HEK293 (cell line): ENCODE measurements at regions not wholly inside any gene's neighbourhood (a gene's known extent, or its start where the extent isn't known, plus 50 kb on each side); places are given as distances from the start of the nearest gene placed in this dataset.

ENCODE experiments used
- CTCF ChIA-PET: fragments of 350-600 bp; formaldehyde crosslinking; extraction: SDS; loops from one replicate; lab custom pipeline; 2021; ENCODE audit warnings: antibody characterized with exemption; lab: Yijun Ruan, JAX
- POLR2A ChIA-PET: fragments of 300-600 bp; formaldehyde crosslinking; extraction: SDS; loops from one replicate; lab custom pipeline; 2020; ENCODE audit warnings: antibody characterized with exemption, inconsistent platforms; lab: Yijun Ruan, JAX
- H3K27ac ChIP-seq: fragments of 200-500 bp; sonication (Bioruptor generic); 2 replicates; pipeline ENCODE4 v1.5.1; 2014; ENCODE audit warnings: low read depth, low read length, control low read depth, inconsistent platforms; ENCODE audit errors: extremely low read depth
- H3K36me3 ChIP-seq, 2 experiments: fragments of 200-500 bp in 1 of 2; sonication (Bioruptor generic) in 1 of 2; 1 replicate in 1 of 2; 2 replicates in 1 of 2; pipeline ENCODE4 v1.5.1; 2014 to 2017; ENCODE audit warnings: inconsistent platforms in 2 of 2, low read length in 2 of 2; ENCODE audit not compliant: control insufficient read depth in 2 of 2, insufficient read depth in 1 of 2
- H3K4me1 ChIP-seq: fragments of 200-500 bp; sonication (Bioruptor generic); 2 replicates; pipeline ENCODE4 v1.5.1; 2014; ENCODE audit warnings: mild to moderate bottlenecking, low read length, inconsistent platforms; ENCODE audit not compliant: control insufficient read depth, insufficient read depth
- H3K4me3 ChIP-seq: 2 replicates; pipeline ENCODE4 v1.5.1; 2011; ENCODE audit warnings: low read depth, mild to moderate bottlenecking, control low read depth, low read length, moderate library complexity
- H3K9me3 ChIP-seq: fragments of 200-500 bp; sonication (Bioruptor generic); 2 replicates; pipeline ENCODE4 v1.5.1; 2014; ENCODE audit warnings: low read depth, low read length, inconsistent platforms; ENCODE audit not compliant: control insufficient read depth, insufficient read depth
- OSR2 ChIP-seq: fragments of 450-650 bp; formaldehyde crosslinking; IDR thresholded peaks from 2 replicates; pipeline ENCODE4 v1.5.1; 2016; ENCODE audit warnings: missing biosample characterization, missing genetic modification characterization
- RBAK ChIP-seq: fragments of 450-650 bp; formaldehyde crosslinking; IDR thresholded peaks from 2 replicates; pipeline ENCODE4 v1.5.1; 2016; ENCODE audit warnings: missing biosample characterization, missing genetic modification characterization
- TRIM28 ChIP-seq: IDR thresholded peaks from 2 replicates; pipeline ENCODE4 v1.6.1; 2011; ENCODE audit warnings: low read length, control low read depth, borderline replicate concordance
- ZNF23 ChIP-seq: fragments of 450-650 bp; formaldehyde crosslinking; IDR thresholded peaks from 2 replicates; pipeline ENCODE4 v1.5.1; 2016; ENCODE audit warnings: missing biosample characterization, missing genetic modification characterization, borderline replicate concordance
- ZNF324 ChIP-seq: fragments of 450-650 bp; formaldehyde crosslinking; IDR thresholded peaks from 2 replicates; pipeline ENCODE4 v1.5.1; 2016; ENCODE audit warnings: missing biosample characterization, missing genetic modification characterization
- ZNF350 ChIP-seq: fragments of 450-650 bp; formaldehyde crosslinking; IDR thresholded peaks from 2 replicates; pipeline ENCODE4 v1.5.0; 2017; ENCODE audit warnings: missing biosample characterization, mild to moderate bottlenecking, missing genetic modification characterization
- ZNF426 ChIP-seq: fragments of 450-650 bp; formaldehyde crosslinking; IDR thresholded peaks from 2 replicates; pipeline ENCODE4 v1.5.1; 2017; ENCODE audit warnings: missing biosample characterization, missing genetic modification characterization, mild to moderate bottlenecking, inconsistent platforms, moderate library complexity
- ZNF629 ChIP-seq: fragments of 450-650 bp; formaldehyde crosslinking; IDR thresholded peaks from 2 replicates; pipeline ENCODE4 v1.5.1; 2017; ENCODE audit warnings: missing biosample characterization, missing genetic modification characterization
- ZNF707 ChIP-seq: fragments of 450-650 bp; formaldehyde crosslinking; IDR thresholded peaks from 2 replicates; pipeline ENCODE4 v1.5.1; 2016; ENCODE audit warnings: missing biosample characterization, missing genetic modification characterization
- ZNF776 ChIP-seq: fragments of 450-650 bp; formaldehyde crosslinking; IDR thresholded peaks from 2 replicates; pipeline ENCODE4 v1.5.0; 2017; ENCODE audit warnings: missing biosample characterization, missing genetic modification characterization, borderline replicate concordance
- TF ChIP-seq, protein P1 (sequence below): fragments of 450-650 bp; formaldehyde crosslinking; IDR thresholded peaks from 2 replicates; pipeline ENCODE4 v1.5.1; 2017; ENCODE audit warnings: missing biosample characterization, missing genetic modification characterization
- TF ChIP-seq, protein P2 (sequence below): fragments of 450-650 bp; formaldehyde crosslinking; IDR thresholded peaks from 2 replicates; pipeline ENCODE4 v1.5.1; 2016; ENCODE audit warnings: missing biosample characterization, missing genetic modification characterization, borderline replicate concordance
- TF ChIP-seq, protein P3 (sequence below): fragments of 450-650 bp; formaldehyde crosslinking; IDR thresholded peaks from 2 replicates; pipeline ENCODE4 v1.5.1; 2016; ENCODE audit warnings: missing biosample characterization, missing genetic modification characterization
- TF ChIP-seq, protein P4 (sequence below): fragments of 450-650 bp; formaldehyde crosslinking; IDR thresholded peaks from 2 replicates; pipeline ENCODE4 v1.5.0; 2017; ENCODE audit warnings: missing biosample characterization, missing genetic modification characterization, borderline replicate concordance

DNA sequence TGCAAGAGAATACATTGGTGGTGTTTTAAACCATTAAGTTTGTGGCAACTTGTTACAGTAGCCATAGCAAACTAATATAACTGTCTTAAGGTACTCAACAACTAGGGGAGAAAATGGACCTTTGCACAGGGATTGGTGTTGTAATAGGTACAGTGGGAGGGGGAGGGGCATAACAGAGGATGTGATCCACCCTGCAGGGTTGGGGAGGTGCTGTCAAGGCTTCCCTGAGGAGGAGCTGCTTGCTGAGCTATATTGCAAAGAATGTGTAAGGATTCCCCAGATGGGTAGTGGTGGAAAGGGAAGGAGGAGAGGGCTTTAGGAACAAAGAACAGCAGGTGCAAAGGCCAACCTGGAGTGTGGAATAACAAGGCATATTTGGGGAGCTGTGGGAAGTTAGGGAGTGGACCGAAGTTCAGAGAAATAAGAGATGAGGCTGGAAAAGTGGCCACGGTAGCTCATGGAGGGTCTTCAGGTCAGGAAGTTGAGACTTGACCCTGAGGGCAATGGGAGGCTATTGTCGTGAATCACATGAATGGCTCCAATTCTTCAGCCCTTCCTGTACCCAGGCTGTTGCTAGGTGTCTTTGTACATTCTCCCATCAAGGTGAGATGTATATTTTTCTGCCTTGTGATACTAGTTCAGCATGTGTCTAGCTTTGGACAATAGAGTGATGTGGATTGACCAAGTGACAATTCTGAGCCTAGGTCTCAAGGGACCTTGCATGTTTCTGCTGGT, 168.6 kb upstream of the CSF3R start:
- ChIA-PET POLR2A (no interaction called here), CTCF (interaction anchor here (1.0 to 2.2 kb wide), 7 partner anchors 9 to 135 kb away, joined by 4 to 10 read pairs (median 6); no protein-coding TSS in a partner anchor)
- no peak overlapping the region for H3K27ac ChIP-seq
- no peaks in the 10 kb centered on the region for H3K4me1 ChIP-seq
- H3K36me3 ChIP-seq, result no peaks in the 10 kb centered on the region
- TF ChIP-seq ZNF324 (no peak), ZNF426 (no peak), OSR2 (tag by site-specific recombination) (no peak), RBAK (tag by site-specific recombination) (no peak), ZNF23 (tag by site-specific recombination) (no peak), ZNF350 (tag by site-specific recombination) (no peak), ZNF629 (tag by site-specific recombination) (no peak), ZNF707 (tag by site-specific recombination) (no peak), ZNF776 (tag by site-specific recombination) (no peak), TRIM28 (no peak)
- TF ChIP-seq, protein P1, sequence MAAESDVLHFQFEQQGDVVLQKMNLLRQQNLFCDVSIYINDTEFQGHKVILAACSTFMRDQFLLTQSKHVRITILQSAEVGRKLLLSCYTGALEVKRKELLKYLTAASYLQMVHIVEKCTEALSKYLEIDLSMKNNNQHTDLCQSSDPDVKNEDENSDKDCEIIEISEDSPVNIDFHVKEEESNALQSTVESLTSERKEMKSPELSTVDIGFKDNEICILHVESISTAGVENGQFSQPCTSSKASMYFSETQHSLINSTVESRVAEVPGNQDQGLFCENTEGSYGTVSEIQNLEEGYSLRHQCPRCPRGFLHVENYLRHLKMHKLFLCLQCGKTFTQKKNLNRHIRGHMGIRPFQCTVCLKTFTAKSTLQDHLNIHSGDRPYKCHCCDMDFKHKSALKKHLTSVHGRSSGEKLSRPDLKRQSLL, result no peak
- TF ChIP-seq, protein P2, sequence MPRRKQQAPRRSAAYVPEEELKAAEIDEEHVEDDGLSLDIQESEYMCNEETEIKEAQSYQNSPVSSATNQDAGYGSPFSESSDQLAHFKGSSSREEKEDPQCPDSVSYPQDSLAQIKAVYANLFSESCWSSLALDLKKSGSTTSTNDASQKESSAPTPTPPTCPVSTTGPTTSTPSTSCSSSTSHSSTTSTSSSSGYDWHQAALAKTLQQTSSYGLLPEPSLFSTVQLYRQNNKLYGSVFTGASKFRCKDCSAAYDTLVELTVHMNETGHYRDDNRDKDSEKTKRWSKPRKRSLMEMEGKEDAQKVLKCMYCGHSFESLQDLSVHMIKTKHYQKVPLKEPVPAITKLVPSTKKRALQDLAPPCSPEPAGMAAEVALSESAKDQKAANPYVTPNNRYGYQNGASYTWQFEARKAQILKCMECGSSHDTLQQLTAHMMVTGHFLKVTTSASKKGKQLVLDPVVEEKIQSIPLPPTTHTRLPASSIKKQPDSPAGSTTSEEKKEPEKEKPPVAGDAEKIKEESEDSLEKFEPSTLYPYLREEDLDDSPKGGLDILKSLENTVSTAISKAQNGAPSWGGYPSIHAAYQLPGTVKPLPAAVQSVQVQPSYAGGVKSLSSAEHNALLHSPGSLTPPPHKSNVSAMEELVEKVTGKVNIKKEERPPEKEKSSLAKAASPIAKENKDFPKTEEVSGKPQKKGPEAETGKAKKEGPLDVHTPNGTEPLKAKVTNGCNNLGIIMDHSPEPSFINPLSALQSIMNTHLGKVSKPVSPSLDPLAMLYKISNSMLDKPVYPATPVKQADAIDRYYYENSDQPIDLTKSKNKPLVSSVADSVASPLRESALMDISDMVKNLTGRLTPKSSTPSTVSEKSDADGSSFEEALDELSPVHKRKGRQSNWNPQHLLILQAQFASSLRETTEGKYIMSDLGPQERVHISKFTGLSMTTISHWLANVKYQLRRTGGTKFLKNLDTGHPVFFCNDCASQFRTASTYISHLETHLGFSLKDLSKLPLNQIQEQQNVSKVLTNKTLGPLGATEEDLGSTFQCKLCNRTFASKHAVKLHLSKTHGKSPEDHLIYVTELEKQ (tag by site-specific recombination), result no peak
- TF ChIP-seq, protein P3, sequence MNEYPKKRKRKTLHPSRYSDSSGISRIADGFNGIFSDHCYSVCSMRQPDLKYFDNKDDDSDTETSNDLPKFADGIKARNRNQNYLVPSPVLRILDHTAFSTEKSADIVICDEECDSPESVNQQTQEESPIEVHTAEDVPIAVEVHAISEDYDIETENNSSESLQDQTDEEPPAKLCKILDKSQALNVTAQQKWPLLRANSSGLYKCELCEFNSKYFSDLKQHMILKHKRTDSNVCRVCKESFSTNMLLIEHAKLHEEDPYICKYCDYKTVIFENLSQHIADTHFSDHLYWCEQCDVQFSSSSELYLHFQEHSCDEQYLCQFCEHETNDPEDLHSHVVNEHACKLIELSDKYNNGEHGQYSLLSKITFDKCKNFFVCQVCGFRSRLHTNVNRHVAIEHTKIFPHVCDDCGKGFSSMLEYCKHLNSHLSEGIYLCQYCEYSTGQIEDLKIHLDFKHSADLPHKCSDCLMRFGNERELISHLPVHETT (tag by site-specific recombination), result no peak
- TF ChIP-seq, protein P4, sequence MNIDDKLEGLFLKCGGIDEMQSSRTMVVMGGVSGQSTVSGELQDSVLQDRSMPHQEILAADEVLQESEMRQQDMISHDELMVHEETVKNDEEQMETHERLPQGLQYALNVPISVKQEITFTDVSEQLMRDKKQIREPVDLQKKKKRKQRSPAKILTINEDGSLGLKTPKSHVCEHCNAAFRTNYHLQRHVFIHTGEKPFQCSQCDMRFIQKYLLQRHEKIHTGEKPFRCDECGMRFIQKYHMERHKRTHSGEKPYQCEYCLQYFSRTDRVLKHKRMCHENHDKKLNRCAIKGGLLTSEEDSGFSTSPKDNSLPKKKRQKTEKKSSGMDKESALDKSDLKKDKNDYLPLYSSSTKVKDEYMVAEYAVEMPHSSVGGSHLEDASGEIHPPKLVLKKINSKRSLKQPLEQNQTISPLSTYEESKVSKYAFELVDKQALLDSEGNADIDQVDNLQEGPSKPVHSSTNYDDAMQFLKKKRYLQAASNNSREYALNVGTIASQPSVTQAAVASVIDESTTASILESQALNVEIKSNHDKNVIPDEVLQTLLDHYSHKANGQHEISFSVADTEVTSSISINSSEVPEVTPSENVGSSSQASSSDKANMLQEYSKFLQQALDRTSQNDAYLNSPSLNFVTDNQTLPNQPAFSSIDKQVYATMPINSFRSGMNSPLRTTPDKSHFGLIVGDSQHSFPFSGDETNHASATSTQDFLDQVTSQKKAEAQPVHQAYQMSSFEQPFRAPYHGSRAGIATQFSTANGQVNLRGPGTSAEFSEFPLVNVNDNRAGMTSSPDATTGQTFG (tag by site-specific recombination), result no peak
- no peaks in the 10 kb centered on the region for H3K9me3 ChIP-seq
- no peak overlapping the region for H3K4me3 ChIP-seq
